NCI-H1417 treated with DMSO at 0.1 percent for 48 hours (cell line): ENCODE measurements at regions not wholly inside any gene's neighbourhood (a gene's known extent, or its start where the extent isn't known, plus 50 kb on each side); places are given as distances from the start of the nearest gene placed in this dataset.

Experiments used
- DNase-seq: peaks from one replicate; lab custom pipeline; 2025; lab: John Stamatoyannopoulos, UW

- DNase-seq: no peak
These were observed 167.3 kb downstream of the TMEM18 start for GRCh38 chr2:509888-510287.

GRCh38 chr2:508121-508520 lies 169.1 kb downstream of the TMEM18 start:
- no peak for DNase-seq

GRCh38 chr2:506866-507265 lies 170.3 kb downstream of the TMEM18 start:
- no peak for DNase-seq

- no peak for DNase-seq
These were observed 170.8 kb downstream of the TMEM18 start for GRCh38 chr2:506451-506850.

- DNase-seq: no peak
These were observed 171.3 kb downstream of the TMEM18 start for GRCh38 chr2:505941-506340.

GRCh38 chr2:503288-503999 lies 173.8 kb downstream of the TMEM18 start:
- no peak for DNase-seq

- no peak for DNase-seq
These were observed 174.4 kb downstream of the TMEM18 start for GRCh38 chr2:502831-503230.

- DNase-seq: no peak
These were observed 175.5 kb downstream of the TMEM18 start for GRCh38 chr2:501667-502066.

GRCh38 chr2:501130-501529 lies 176.1 kb downstream of the TMEM18 start:
- no peak for DNase-seq

GRCh38 chr2:499726-500125 lies 177.5 kb downstream of the TMEM18 start:
- DNase-seq: no peak

- no peak for DNase-seq
These were observed 178.6 kb downstream of the TMEM18 start for GRCh38 chr2:498493-499178.

GRCh38 chr2:497770-498492 lies 179.3 kb downstream of the TMEM18 start:
- DNase-seq: no peak

- no peak for DNase-seq
These were observed 180.5 kb downstream of the TMEM18 start for GRCh38 chr2:496729-497128.

GRCh38 chr2:495745-496275 lies 181.4 kb downstream of the TMEM18 start:
- DNase-seq: no peak

GRCh38 chr2:494853-495252 lies 182.4 kb downstream of the TMEM18 start:
- DNase-seq: no peak

- no peak for DNase-seq
These were observed 184.0 kb downstream of the TMEM18 start for GRCh38 chr2:493228-493627.

GRCh38 chr2:492178-492577 lies 185.0 kb downstream of the TMEM18 start:
- DNase-seq: no peak

GRCh38 chr2:489838-490237 lies 187.4 kb downstream of the TMEM18 start:
- DNase-seq: no peak

GRCh38 chr2:489084-489483 lies 188.1 kb downstream of the TMEM18 start:
- no peak for DNase-seq

- DNase-seq: no peak
These were observed 189.8 kb downstream of the TMEM18 start for GRCh38 chr2:487186-488079.

GRCh38 chr2:486371-486770 lies 190.8 kb downstream of the TMEM18 start:
- no peak for DNase-seq

GRCh38 chr2:481388-481787 lies 193.5 kb upstream of the ALKAL2 start:
- no peak for DNase-seq
